ENCODE measurements at regions not wholly inside any gene's neighbourhood (a gene's known extent, or its start where the extent isn't known, plus 50 kb on each side); places are given as distances from the start of the nearest gene placed in this dataset.

- DNase-seq: no peak
These were observed 358.9 kb upstream of the ATP5MC3 start for GRCh38 chr2:175540421-175540820.

GRCh38 chr2:175539122-175539521 is 357.6 kb upstream of the ATP5MC3 start:
- no peak for DNase-seq

- no peak for DNase-seq
These were observed 354.5 kb upstream of the ATP5MC3 start for GRCh38 chr2:175536059-175536458.

- no peak for DNase-seq
These were observed 354.1 kb upstream of the ATP5MC3 start for GRCh38 chr2:175535631-175536030.

GRCh38 chr2:175525975-175526374 is 344.5 kb upstream of the ATP5MC3 start:
- DNase-seq: no peak

GRCh38 chr2:175523001-175523400 is 341.5 kb upstream of the ATP5MC3 start:
- DNase-seq: no peak

GRCh38 chr2:175518206-175518605 is 336.7 kb upstream of the ATP5MC3 start:
- DNase-seq: no peak

- no peak for DNase-seq
These were observed 335.0 kb upstream of the ATP5MC3 start for GRCh38 chr2:175516555-175516954.

- DNase-seq: no peak
These were observed 318.7 kb upstream of the ATP5MC3 start for GRCh38 chr2:175500255-175500654.

- no peak for DNase-seq
These were observed 308.9 kb upstream of the ATP5MC3 start for GRCh38 chr2:175490360-175490791.

GRCh38 chr2:175478096-175478768 is 296.7 kb upstream of the ATP5MC3 start:
- DNase-seq: no peak

GRCh38 chr2:175476948-175477347 is 295.4 kb upstream of the ATP5MC3 start:
- DNase-seq: no peak

- no peak for DNase-seq
These were observed 294.9 kb upstream of the ATP5MC3 start for GRCh38 chr2:175476374-175476773.

- no peak for DNase-seq
These were observed 293.6 kb upstream of the ATP5MC3 start for GRCh38 chr2:175475130-175475529.

- DNase-seq: no peak
These were observed 287.1 kb upstream of the ATP5MC3 start for GRCh38 chr2:175468431-175469098.

- no peak for DNase-seq
These were observed 283.6 kb upstream of the ATP5MC3 start for GRCh38 chr2:175465101-175465500.

GRCh38 chr2:175464311-175464670 is 282.8 kb upstream of the ATP5MC3 start:
- DNase-seq: no peak

GRCh38 chr2:175463589-175464310 is 282.2 kb upstream of the ATP5MC3 start:
- DNase-seq: no peak

- no peak for DNase-seq
These were observed 281.7 kb upstream of the ATP5MC3 start for GRCh38 chr2:175463169-175463568.

GRCh38 chr2:175462246-175462645 is 280.7 kb upstream of the ATP5MC3 start:
- no peak for DNase-seq

- no peak for DNase-seq
These were observed 280.3 kb upstream of the ATP5MC3 start for GRCh38 chr2:175461839-175462238.

GRCh38 chr2:175457895-175458448 is 276.5 kb upstream of the ATP5MC3 start:
- DNase-seq: no peak

GRCh38 chr2:175454953-175455389 is 273.5 kb upstream of the ATP5MC3 start:
- no peak for DNase-seq
